HCT116 (cell line): ENCODE measurements at regions not wholly inside any gene's neighbourhood (a gene's known extent, or its start where the extent isn't known, plus 50 kb on each side); places are given as distances from the start of the nearest gene placed in this dataset.

Experiments
- ATAC-seq: fragments of 200-7000 bp; cut with Tn5 transposase; 2 replicates; pipeline ENCODE4 v1.9.1; 2020; ENCODE audit warnings: mild to moderate bottlenecking, moderate library complexity
- BruUV-seq: library from RNA; stranded (reverse); fragments of 400-500 nt; replicated peaks from 2 replicates; lab custom pipeline; 2021; lab: Mats Ljungman, UMichigan
- CTCF ChIA-PET: fragments of 300-600 bp; sonication (Branson Sonifier 250); formaldehyde crosslinking; loops from one replicate; lab custom pipeline; 2021; ENCODE audit warnings: antibody characterized with exemption; lab: Charles Lee
- POLR2A ChIA-PET: fragments of 300-600, 350-600 bp; sonication (Branson Sonifier 250); formaldehyde crosslinking; loops from one replicate; lab custom pipeline; 2021; ENCODE audit warnings: antibody characterized with exemption; lab: Charles Lee
- RAD21 ChIA-PET, 2 experiments: fragments of 300-600 bp; sonication (Branson Sonifier 250); formaldehyde crosslinking; loops; one replicate each; lab custom pipeline; 2023; ENCODE audit warnings: low total read pairs in 2 of 2; ENCODE audit not compliant: uncharacterized antibody in 2 of 2, unreplicated experiment in 2 of 2, low non-redundant PET in 1 of 2; lab: Charles Lee
- DNase-seq: peaks from one replicate; pipeline ENCODE4 v3.0.0-alpha.2; 2010; ENCODE audit warnings: low read depth, low spot score
- H2AFZ ChIP-seq: fragments of 200-600 bp; shearing (Covaris generic), sonication (generic); 2 replicates; pipeline ENCODE4 v1.6.1; 2017; ENCODE audit warnings: low read depth, mixed run types, mixed read lengths, antibody characterized with exemption, low read length; ENCODE audit not compliant: poor library complexity, severe bottlenecking
- H3K27ac ChIP-seq: 2 replicates; pipeline ENCODE4 v1.5.1; 2012; ENCODE audit warnings: low read depth, low read length
- H3K27me3 ChIP-seq: fragments of 200-600 bp; sonication (generic); 2 replicates; pipeline ENCODE4 v1.6.1; 2016; ENCODE audit warnings: mixed run types, low read length, mixed read lengths; ENCODE audit not compliant: insufficient read depth
- H3K36me3 ChIP-seq, 2 experiments: fragments of 200-500 bp in 1 of 2; fragments of 200-600 bp in 1 of 2; sonication (Bioruptor generic) in 1 of 2; sonication (generic) in 1 of 2; 2 replicates each; pipeline versions ENCODE4 v1.5.1 to v1.6.1; 2014 to 2016; ENCODE audit warnings: low read length in 2 of 2, inconsistent platforms in 1 of 2, mixed read lengths in 1 of 2, mixed run types in 1 of 2; ENCODE audit not compliant: insufficient read depth in 2 of 2, control insufficient read depth in 1 of 2
- H3K4me1 ChIP-seq, 2 experiments: fragments of 200-600 bp in 1 of 2; sonication (generic) in 1 of 2; 2 replicates each; pipeline versions ENCODE4 v1.5.1 to v1.6.1; 2012 to 2017; ENCODE audit warnings: low read length in 2 of 2, inconsistent platforms in 1 of 2, mild to moderate bottlenecking in 1 of 2, mixed read lengths in 1 of 2, mixed run types in 1 of 2, moderate library complexity in 1 of 2; ENCODE audit not compliant: insufficient read depth in 2 of 2, control insufficient read depth in 1 of 2
- H3K4me2 ChIP-seq: fragments of 200-600 bp; sonication (generic); 2 replicates; pipeline ENCODE4 v1.6.1; 2017; ENCODE audit warnings: mixed run types, low read length, mixed read lengths
- H3K4me3 ChIP-seq, 2 experiments: fragments of 200-600 bp in 1 of 2; sonication (generic) in 1 of 2; replicated peaks in 1 of 2; 2 replicates each; pipeline ENCODE4 v1.5.1; 2011 to 2016; ENCODE audit warnings: low read length in 2 of 2, control low read depth in 1 of 2, low read depth in 1 of 2, mild to moderate bottlenecking in 1 of 2, mixed read lengths in 1 of 2, mixed run types in 1 of 2
- H3K79me2 ChIP-seq: fragments of 200-600 bp; sonication (generic); 2 replicates; pipeline ENCODE4 v1.6.1; 2017; ENCODE audit warnings: mild to moderate bottlenecking, mixed run types, low read length, moderate library complexity, mixed read lengths; ENCODE audit not compliant: insufficient read depth
- H3K9ac ChIP-seq: fragments of 200-600 bp; sonication (generic); 2 replicates; pipeline ENCODE4 v1.6.1; 2016; ENCODE audit warnings: low read length, mixed read lengths
- H3K9me2 ChIP-seq: fragments of 200-600 bp; sonication (generic), shearing (Covaris generic); 2 replicates; pipeline ENCODE4 v1.6.1; 2017; ENCODE audit warnings: mixed run types, mild to moderate bottlenecking, moderate library complexity; ENCODE audit not compliant: insufficient read depth
- H3K9me3 ChIP-seq, 2 experiments: fragments of 200-500 bp in 1 of 2; fragments of 200-600 bp in 1 of 2; sonication (Bioruptor generic) in 1 of 2; sonication (generic) in 1 of 2; 2 replicates each; pipeline ENCODE4 v1.6.1; 2014 to 2017; ENCODE audit warnings: low read length in 2 of 2, mixed read lengths in 2 of 2, inconsistent platforms in 1 of 2, low read depth in 1 of 2, mild to moderate bottlenecking in 1 of 2, mixed run types in 1 of 2, moderate library complexity in 1 of 2; ENCODE audit not compliant: control insufficient read depth in 1 of 2, insufficient read depth in 1 of 2
- H4K20me1 ChIP-seq: fragments of 200-600 bp; sonication (generic), shearing (Covaris generic); 2 replicates; pipeline ENCODE4 v1.6.1; 2017; ENCODE audit warnings: mixed run types, mild to moderate bottlenecking, moderate library complexity; ENCODE audit not compliant: insufficient read depth
- ATF3 ChIP-seq: IDR thresholded peaks from 2 replicates; pipeline ENCODE4 v1.6.1; 2012
- CBX3 ChIP-seq: IDR thresholded peaks from 2 replicates; pipeline ENCODE4 v1.6.1; 2012; ENCODE audit warnings: low read depth
- CTCF ChIP-seq, 3 experiments: fragments of 200-600 bp in 1 of 3; sonication (generic) in 1 of 3; IDR thresholded peaks in 2 of 3; conservative IDR thresholded peaks in 1 of 3; 2 replicates each; pipeline ENCODE4 v1.5.1; 2012 to 2017; ENCODE audit warnings: low read depth in 2 of 3, low read length in 2 of 3, antibody characterized with exemption in 1 of 3, borderline replicate concordance in 1 of 3, control low read depth in 1 of 3, mild to moderate bottlenecking in 1 of 3, mixed read lengths in 1 of 3, mixed run types in 1 of 3, moderate library complexity in 1 of 3; ENCODE audit not compliant: insufficient read depth in 1 of 3
- EGR1 ChIP-seq: IDR thresholded peaks from 2 replicates; pipeline ENCODE4 v1.6.1; 2012; ENCODE audit warnings: low read depth
- ELF1 ChIP-seq: IDR thresholded peaks from 2 replicates; pipeline ENCODE4 v1.6.1; 2012; ENCODE audit warnings: low read depth, borderline replicate concordance
- EZH2 ChIP-seq: fragments of 200-600 bp; sonication (generic); IDR thresholded peaks from 2 replicates; pipeline ENCODE4 v1.6.1; 2017; ENCODE audit warnings: antibody characterized with exemption, mixed run types
- EZH2phosphoT487 ChIP-seq: fragments of 200-600 bp; IDR thresholded peaks from 2 replicates; pipeline ENCODE4 v1.6.1; 2018; ENCODE audit warnings: antibody characterized with exemption, borderline replicate concordance
- FOSL1 ChIP-seq: IDR thresholded peaks from 2 replicates; pipeline ENCODE4 v1.6.1; 2012; ENCODE audit warnings: low read depth
- JUND ChIP-seq: IDR thresholded peaks from 2 replicates; pipeline ENCODE4 v1.6.1; 2012
- MAX ChIP-seq: IDR thresholded peaks from 2 replicates; pipeline ENCODE4 v1.6.1; 2012
- POLR2AphosphoS5 ChIP-seq: IDR thresholded peaks from 2 replicates; pipeline ENCODE4 v1.6.1; 2011; ENCODE audit warnings: mild to moderate bottlenecking, low read depth, low read length, moderate library complexity
- RAD21 ChIP-seq: IDR thresholded peaks from 2 replicates; pipeline ENCODE4 v1.6.1; 2012; ENCODE audit warnings: low read depth, mild to moderate bottlenecking
- SIN3A ChIP-seq: IDR thresholded peaks from 2 replicates; pipeline ENCODE4 v1.6.1; 2012; ENCODE audit warnings: low read depth
- SP1 ChIP-seq: IDR thresholded peaks from 2 replicates; pipeline ENCODE4 v1.6.1; 2012; ENCODE audit warnings: low read depth
- SRF ChIP-seq: IDR thresholded peaks from 2 replicates; pipeline ENCODE4 v1.6.1; 2012; ENCODE audit warnings: low read depth
- TCF7L2 ChIP-seq: IDR thresholded peaks from 2 replicates; pipeline ENCODE4 v1.7.0; 2011; ENCODE audit warnings: borderline replicate concordance, inconsistent platforms; ENCODE audit not compliant: insufficient read depth, insufficient read length; ENCODE audit errors: extremely low read depth
- YY1 ChIP-seq: IDR thresholded peaks from 2 replicates; pipeline ENCODE4 v1.6.1; 2011; ENCODE audit warnings: low read length, low read depth, moderate library complexity, mild to moderate bottlenecking; ENCODE audit not compliant: insufficient replicate concordance; ENCODE audit errors: extremely low read depth
- ZBTB33 ChIP-seq: IDR thresholded peaks from 2 replicates; pipeline ENCODE4 v1.6.1; 2011; ENCODE audit warnings: mild to moderate bottlenecking, low read length, moderate library complexity; ENCODE audit not compliant: insufficient replicate concordance; ENCODE audit errors: extremely low read depth
- ZNF274 ChIP-seq: fragments of 200-500 bp; sonication (Bioruptor generic); IDR thresholded peaks from 2 replicates; pipeline ENCODE4 v1.6.1; 2014; ENCODE audit warnings: mild to moderate bottlenecking, low read depth, low read length, inconsistent platforms
- intact Hi-C: fragments of 100-400 bp; cut with micrococcal nuclease; formaldehyde crosslinking; loops from 2 replicates; pipeline ENCODE4 v1.10.0; 2022

GRCh38 chr11:92057849-92058442 lies 166.7 kb upstream of the FAT3 start:
- ATAC-seq: no peak

More at GRCh38 chr11:92057849-92058442, 166.7 kb upstream of the FAT3 start:
- DNase-seq: no peak
- intact Hi-C loops: no loop called here
- no peak overlapping the region for H3K9ac ChIP-seq
- peaks cover 3 to 20% of the 10 kb centered on the region in 2 experiments; a peak in 2 of 4 replicates for H3K9me3 ChIP-seq
- H3K27ac ChIP-seq: no peak overlapping the region
- CTCF ChIA-PET: no interaction called here
- no peaks in the 10 kb centered on the region for H3K36me3 ChIP-seq
- TF ChIP-seq SP1 (no peak), SRF (no peak), EGR1 (no peak), ZNF274 (no peak), POLR2AphosphoS5 (no peak), CTCF (IDR thresholded peaks at IDR 0.05 in 2 of 3, conservative IDR thresholded peaks at IDR 0.05 in 1 of 3; ENCODE audit: borderline replicate concordance in 1 of 3, insufficient read depth in 1 of 3, low read depth in 2 of 3, low read length in 2 of 3) (no peak), ELF1 (no peak), MAX (no peak), FOSL1 (no peak), ATF3 (no peak), EZH2 (no peak), SIN3A (no peak), JUND (no peak), EZH2phosphoT487 (no peak), RAD21 (no peak), CBX3 (no peak), ZBTB33 (no peak), YY1 (no peak), TCF7L2 (no peak)
- no peaks in the 10 kb centered on the region for H3K4me1 ChIP-seq
- RAD21 ChIA-PET: no interaction called here
- H3K9me2 ChIP-seq: no peaks in the 10 kb centered on the region
- POLR2A ChIA-PET: no interaction called here
- H3K79me2 ChIP-seq: no peaks in the 10 kb centered on the region
- no peak overlapping the region for H2AFZ ChIP-seq
- H3K4me2 ChIP-seq: no peak overlapping the region
- no peaks in the 10 kb centered on the region for H3K27me3 ChIP-seq
- BruUV-seq: no TSS peak
- H3K4me3 ChIP-seq: no peak overlapping the region
- H4K20me1 ChIP-seq: no peaks in the 10 kb centered on the region
